ENCODE measurements at regions not wholly inside any gene's neighbourhood (a gene's known extent, or its start where the extent isn't known, plus 50 kb on each side); places are given as distances from the start of the nearest gene placed in this dataset.
A peak's percentile ranks its signal among the peaks of the same experiment; 100 is the strongest.

- no peak overlapping the region for H3K27ac ChIP-seq
- TF ChIP-seq ZFX (IDR thresholded peaks at IDR 0.05) (no peak), CTCF (conservative IDR thresholded peaks at IDR 0.05) (no peak)
Measured at GRCh38 chr7:142362349-142362748, 104.5 kb upstream of the PRSS58 start.

GRCh38 chr7:142359694-142360279 is 101.9 kb upstream of the PRSS58 start:
- no peak overlapping the region for H3K27ac ChIP-seq
- TF ChIP-seq ZFX (IDR thresholded peaks at IDR 0.05), result no peak
- no peak for TF ChIP-seq CTCF (conservative IDR thresholded peaks at IDR 0.05)

- TF ChIP-seq ZFX (IDR thresholded peaks at IDR 0.05), result no peak
- TF ChIP-seq CTCF (conservative IDR thresholded peaks at IDR 0.05), result peak; percentile 96
- no peak overlapping the region for H3K27ac ChIP-seq
Measured at GRCh38 chr7:142357953-142358520, 100.2 kb upstream of the PRSS58 start.

- H3K27ac ChIP-seq, result no peak overlapping the region
- TF ChIP-seq ZFX (IDR thresholded peaks at IDR 0.05), result no peak
- no peak for TF ChIP-seq CTCF (conservative IDR thresholded peaks at IDR 0.05)
Measured at GRCh38 chr7:142356166-142356565, 98.3 kb upstream of the PRSS58 start.

GRCh38 chr7:142355328-142355727 is 97.5 kb upstream of the PRSS58 start:
- TF ChIP-seq CTCF (conservative IDR thresholded peaks at IDR 0.05), result no peak
- TF ChIP-seq ZFX (IDR thresholded peaks at IDR 0.05), result no peak

GRCh38 chr7:142353147-142354060 is 95.5 kb upstream of the PRSS58 start:
- no peak overlapping the region for H3K27ac ChIP-seq
- TF ChIP-seq ZFX (IDR thresholded peaks at IDR 0.05) (no peak), CTCF (conservative IDR thresholded peaks at IDR 0.05) (no peak)

More at GRCh38 chr7:142355328-142355727, 97.5 kb upstream of the PRSS58 start:
- no peak overlapping the region for H3K27ac ChIP-seq

GRCh38 chr7:142352543-142352942 is 94.7 kb upstream of the PRSS58 start:
- TF ChIP-seq CTCF (conservative IDR thresholded peaks at IDR 0.05) (no peak), ZFX (IDR thresholded peaks at IDR 0.05) (no peak)
- H3K27ac ChIP-seq, result no peak overlapping the region
